Fibroblast of mammary gland (primary cell): ENCODE measurements at regions not wholly inside any gene's neighbourhood (a gene's known extent, or its start where the extent isn't known, plus 50 kb on each side); places are given as distances from the start of the nearest gene placed in this dataset.

ENCODE experiments used
- DNase-seq: peaks from one replicate; pipeline ENCODE4 v3.0.0-alpha.2; 2010; ENCODE audit warnings: low read depth
- H3K4me3 ChIP-seq: 2 replicates; pipeline ENCODE4 v1.5.1; 2011; ENCODE audit warnings: low read depth, mild to moderate bottlenecking, low read length, moderate library complexity; ENCODE audit not compliant: control insufficient read depth
- TF ChIP-seq, protein P1 (sequence below): conservative IDR thresholded peaks from 2 replicates; pipeline ENCODE4 v1.5.1; 2011; ENCODE audit warnings: low read depth, low read length, inconsistent platforms; ENCODE audit not compliant: control insufficient read depth, insufficient read depth

DNA sequence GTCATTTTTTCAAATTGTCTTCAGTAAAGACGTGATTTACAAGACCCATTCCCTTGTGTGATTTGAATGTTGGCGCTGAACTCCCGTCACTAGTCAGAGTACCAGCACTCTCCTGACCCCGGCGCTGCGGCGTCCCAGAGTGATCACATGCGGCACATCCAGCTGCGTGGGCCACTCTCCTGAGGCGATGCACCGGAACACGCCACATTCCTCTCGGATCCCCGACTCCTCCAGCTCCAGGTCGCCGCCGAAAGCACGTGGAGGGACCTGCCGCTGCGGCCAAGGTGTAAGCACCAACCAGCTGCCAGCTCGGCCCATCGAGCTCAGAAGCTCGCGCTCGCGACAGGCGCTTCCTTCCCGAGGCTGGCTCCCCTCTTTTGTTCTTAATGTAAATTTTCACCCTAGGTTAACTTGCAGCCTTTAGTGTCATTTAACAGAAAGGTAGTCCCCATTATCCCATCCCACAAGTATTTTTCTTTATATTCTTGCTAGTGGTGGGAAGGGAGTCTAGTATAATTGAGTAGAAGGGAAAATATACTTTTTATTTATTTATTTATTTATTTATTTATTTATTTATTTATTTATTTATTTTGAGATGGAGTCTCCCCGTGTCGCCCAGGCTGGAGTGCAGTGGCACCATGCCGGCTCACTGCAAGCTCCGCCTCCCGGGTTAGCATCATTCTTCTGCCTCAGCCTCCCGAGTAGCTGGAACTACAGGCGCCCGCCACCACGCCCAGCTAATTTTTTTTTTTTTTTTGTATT is 61.7 kb upstream of the VGLL3 start:
- no peak for DNase-seq
- H3K4me3 ChIP-seq, result no peak overlapping the region
- TF ChIP-seq, protein P1, sequence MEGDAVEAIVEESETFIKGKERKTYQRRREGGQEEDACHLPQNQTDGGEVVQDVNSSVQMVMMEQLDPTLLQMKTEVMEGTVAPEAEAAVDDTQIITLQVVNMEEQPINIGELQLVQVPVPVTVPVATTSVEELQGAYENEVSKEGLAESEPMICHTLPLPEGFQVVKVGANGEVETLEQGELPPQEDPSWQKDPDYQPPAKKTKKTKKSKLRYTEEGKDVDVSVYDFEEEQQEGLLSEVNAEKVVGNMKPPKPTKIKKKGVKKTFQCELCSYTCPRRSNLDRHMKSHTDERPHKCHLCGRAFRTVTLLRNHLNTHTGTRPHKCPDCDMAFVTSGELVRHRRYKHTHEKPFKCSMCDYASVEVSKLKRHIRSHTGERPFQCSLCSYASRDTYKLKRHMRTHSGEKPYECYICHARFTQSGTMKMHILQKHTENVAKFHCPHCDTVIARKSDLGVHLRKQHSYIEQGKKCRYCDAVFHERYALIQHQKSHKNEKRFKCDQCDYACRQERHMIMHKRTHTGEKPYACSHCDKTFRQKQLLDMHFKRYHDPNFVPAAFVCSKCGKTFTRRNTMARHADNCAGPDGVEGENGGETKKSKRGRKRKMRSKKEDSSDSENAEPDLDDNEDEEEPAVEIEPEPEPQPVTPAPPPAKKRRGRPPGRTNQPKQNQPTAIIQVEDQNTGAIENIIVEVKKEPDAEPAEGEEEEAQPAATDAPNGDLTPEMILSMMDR, result no peak

DNA sequence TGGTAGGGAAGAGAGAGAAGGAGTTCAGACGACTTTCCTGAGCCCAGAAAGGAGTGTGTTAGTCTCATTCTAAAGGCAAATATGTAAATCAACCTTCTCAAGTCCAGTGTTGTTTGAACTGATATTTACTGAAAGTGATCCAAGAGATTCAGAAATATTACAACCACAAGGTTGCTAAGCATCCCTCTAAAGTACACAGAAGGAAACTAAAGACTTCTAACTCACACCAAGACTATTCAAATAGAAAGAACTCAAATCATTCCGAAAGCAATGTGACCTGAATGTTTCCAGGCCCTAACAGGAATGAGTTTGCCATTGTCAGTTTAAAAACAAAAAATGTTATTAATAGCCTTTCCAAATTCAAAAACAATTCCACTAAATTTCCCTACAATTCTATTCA is 56.9 kb upstream of the VGLL3 start:
- no peak for DNase-seq
- no peak overlapping the region for H3K4me3 ChIP-seq
- TF ChIP-seq, protein P1, result no peak

- no peak for DNase-seq
- TF ChIP-seq, protein P1, result no peak
- no peak overlapping the region for H3K4me3 ChIP-seq
These were observed 55.3 kb upstream of the VGLL3 start for GRCh38 chr3:87046241-87046640.

DNA sequence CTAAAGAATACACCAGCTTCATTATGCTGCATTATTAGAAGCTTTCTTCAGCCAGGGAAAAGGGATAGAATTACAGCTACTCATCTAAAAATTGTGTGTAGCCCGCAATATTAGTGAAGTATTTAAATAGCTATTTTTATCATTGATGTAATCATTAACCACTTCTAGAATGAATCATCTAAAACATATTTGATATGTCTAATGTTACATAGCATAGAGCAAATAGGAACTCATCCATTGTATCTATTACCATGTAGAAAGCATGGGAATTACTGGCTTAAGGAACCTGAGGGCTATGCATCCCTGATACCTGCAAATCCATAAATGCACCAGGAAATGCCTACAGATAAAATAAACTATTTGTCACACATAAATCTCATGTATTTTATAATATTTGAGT is 54.5 kb upstream of the VGLL3 start:
- DNase-seq, result no peak
- TF ChIP-seq, protein P1, result no peak
- no peak overlapping the region for H3K4me3 ChIP-seq

DNA sequence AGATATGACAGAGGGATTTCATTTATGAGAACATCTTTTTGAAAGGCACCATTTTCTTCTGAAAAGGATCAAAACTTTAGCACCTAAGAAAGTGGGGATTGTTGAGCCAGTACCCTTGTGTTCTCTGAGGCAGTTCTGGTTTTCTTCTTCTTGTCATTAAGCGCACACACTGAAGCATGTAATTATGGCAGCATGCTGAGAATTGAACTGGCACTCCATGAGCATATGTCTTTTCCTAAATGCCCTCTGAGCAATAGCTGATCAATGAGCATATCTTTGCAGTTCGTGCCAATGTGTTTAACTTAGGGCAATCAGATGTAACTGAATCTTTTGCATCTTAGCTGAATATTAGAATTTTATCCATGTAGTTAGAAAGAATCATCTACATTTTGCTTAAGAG is 53.9 kb upstream of the VGLL3 start:
- no peak for DNase-seq
- no peak overlapping the region for H3K4me3 ChIP-seq
- TF ChIP-seq, protein P1, result no peak

- no peak for DNase-seq
- no peak overlapping the region for H3K4me3 ChIP-seq
- TF ChIP-seq, protein P1, result no peak
These were observed 53.5 kb upstream of the VGLL3 start for GRCh38 chr3:87044409-87044808.
